CD14-positive monocyte (primary cell): ENCODE measurements at regions not wholly inside any gene's neighbourhood (a gene's known extent, or its start where the extent isn't known, plus 50 kb on each side); places are given as distances from the start of the nearest gene placed in this dataset.
"Not testable (repeated sequence)": the region's sequence is repeated elsewhere in the genome, so short reads cannot be mapped to it uniquely, and the experiment has no call there.

Experiments used
- DNase-seq, 3 donors: peaks; one replicate each; pipeline ENCODE4 v3.0.0-alpha.2; 2011 to 2022
- H2AFZ ChIP-seq: 2 replicates; pipeline ENCODE4 v1.6.0; 2012; ENCODE audit warnings: mild to moderate bottlenecking, low read depth, low read length, inconsistent platforms; ENCODE audit not compliant: insufficient read depth, poor library complexity, severe bottlenecking
- H3K27ac ChIP-seq, 2 donors: 1 replicate in 1 of 2; 2 replicates in 1 of 2; pipeline ENCODE4 v1.5.1; 2012 to 2013; ENCODE audit warnings: low read length in 2 of 2, control low read depth in 1 of 2, inconsistent platforms in 1 of 2, low read depth in 1 of 2, mild to moderate bottlenecking in 1 of 2
- H3K27me3 ChIP-seq, 2 donors: one replicate each; pipeline versions ENCODE4 v1.6.0 to v1.6.1; 2011 to 2013; ENCODE audit warnings: low read length in 2 of 2; ENCODE audit not compliant: control insufficient read depth in 2 of 2, insufficient read depth in 2 of 2
- H3K36me3 ChIP-seq, 2 donors: replicated peaks in 1 of 2; 1 replicate in 1 of 2; 2 replicates in 1 of 2; pipeline versions ENCODE4 v1.5.1 to v1.6.1; 2012 to 2013; ENCODE audit warnings: low read length in 2 of 2, control low read depth in 1 of 2, inconsistent platforms in 1 of 2, mild to moderate bottlenecking in 1 of 2; ENCODE audit not compliant: insufficient read depth in 2 of 2, control insufficient read depth in 1 of 2
- H3K4me1 ChIP-seq, 2 donors: 1 replicate in 1 of 2; 2 replicates in 1 of 2; pipeline versions ENCODE4 v1.5.1 to v1.6.1; 2012 to 2013; ENCODE audit warnings: low read length in 2 of 2, control low read depth in 1 of 2, inconsistent platforms in 1 of 2, mild to moderate bottlenecking in 1 of 2, moderate library complexity in 1 of 2; ENCODE audit not compliant: insufficient read depth in 2 of 2, control insufficient read depth in 1 of 2
- H3K4me2 ChIP-seq: replicated peaks from 2 replicates; pipeline ENCODE3; 2012; ENCODE audit warnings: low read length, moderate library complexity, mild to moderate bottlenecking; ENCODE audit not compliant: poor library complexity, severe bottlenecking; ENCODE audit errors: extremely low read depth
- H3K4me3 ChIP-seq, 3 experiments: fragments of 200-600 bp in 1 of 3; sonication (generic) in 1 of 3; replicated peaks in 1 of 3; 1 replicate in 2 of 3; 2 replicates in 1 of 3; pipeline ENCODE4 v1.5.1; 2011 to 2013; ENCODE audit warnings: low read length in 3 of 3, mild to moderate bottlenecking in 3 of 3, control low read depth in 2 of 3, low read depth in 2 of 3, inconsistent platforms in 1 of 3, moderate library complexity in 1 of 3
- H3K79me2 ChIP-seq: 2 replicates; pipeline ENCODE4 v1.6.0; 2012; ENCODE audit warnings: mild to moderate bottlenecking, control low read depth, inconsistent platforms, low read length, moderate library complexity; ENCODE audit not compliant: insufficient read depth
- H3K9ac ChIP-seq: 2 replicates; pipeline ENCODE4 v1.6.0; 2017; ENCODE audit warnings: low read length, mild to moderate bottlenecking; ENCODE audit not compliant: insufficient read depth, poor library complexity, severe bottlenecking
- H3K9me3 ChIP-seq, 2 donors: replicated peaks in 1 of 2; 1 replicate in 1 of 2; 2 replicates in 1 of 2; pipeline versions ENCODE4 v1.5.1 to v1.6.1; 2012 to 2013; ENCODE audit warnings: low read length in 2 of 2, control low read depth in 1 of 2; ENCODE audit not compliant: control insufficient read depth in 1 of 2, insufficient read depth in 1 of 2
- H4K20me1 ChIP-seq: 2 replicates; pipeline ENCODE4 v1.6.0; 2012; ENCODE audit warnings: mild to moderate bottlenecking, low read length, control low read depth, moderate library complexity; ENCODE audit not compliant: insufficient read depth
- H3K27ac Mint-ChIP-seq, 7 donors: one replicate each; pipeline ENCODE4 v1.8.0; 2020; ENCODE audit warnings: mild to moderate bottlenecking in 7 of 7, mixed read lengths in 7 of 7, moderate library complexity in 6 of 7, inconsistent platforms in 2 of 7
- H3K27me3 Mint-ChIP-seq, 3 donors: one replicate each; pipeline ENCODE4 v1.8.0; 2021 to 2022; ENCODE audit warnings: low read depth in 3 of 3, mild to moderate bottlenecking in 3 of 3, mixed read lengths in 3 of 3, moderate library complexity in 3 of 3, inconsistent platforms in 1 of 3
- H3K36me3 Mint-ChIP-seq, 2 donors: one replicate each; pipeline ENCODE4 v1.8.0; 2020; ENCODE audit warnings: mixed read lengths in 2 of 2, inconsistent platforms in 1 of 2, mild to moderate bottlenecking in 1 of 2
- H3K4me1 Mint-ChIP-seq: one replicate; pipeline ENCODE4 v1.8.0; 2020; ENCODE audit warnings: mild to moderate bottlenecking, mixed read lengths
- H3K4me3 Mint-ChIP-seq, 2 donors: one replicate each; pipeline ENCODE4 v1.8.0; 2020; ENCODE audit warnings: mild to moderate bottlenecking in 2 of 2, mixed read lengths in 2 of 2, moderate library complexity in 1 of 2
- H3K9me3 Mint-ChIP-seq, 7 donors: one replicate each; pipeline ENCODE4 v1.8.0; 2020 to 2022; ENCODE audit warnings: mixed read lengths in 7 of 7, mild to moderate bottlenecking in 6 of 7, moderate library complexity in 6 of 7, inconsistent platforms in 2 of 7
- WGBS: methylation state at CpG from one replicate; pipeline ENCODE4 v1.1.5; 2013; ENCODE audit warnings: missing lambda C conversion rate; ENCODE audit not compliant: insufficient coverage; 5-methylcytosine and 5-hydroxymethylcytosine counted together
- intact Hi-C, 2 donors: fragments of 100-400 bp; cut with micrococcal nuclease; formaldehyde crosslinking; loops; one replicate each; pipeline versions ENCODE4 v1.15.0 to v1.15.1; 2023

- H3K36me3 Mint-ChIP-seq, intact Hi-C loops, H3K4me3 ChIP-seq, H4K20me1 ChIP-seq, H3K27me3 ChIP-seq, DNase-seq, H3K27ac ChIP-seq, H3K27ac Mint-ChIP-seq, H3K27me3 Mint-ChIP-seq, H3K9me3 ChIP-seq, H3K9me3 Mint-ChIP-seq, H3K4me3 Mint-ChIP-seq, H3K9ac ChIP-seq, H3K4me1 ChIP-seq, H2AFZ ChIP-seq, H3K4me1 Mint-ChIP-seq, H3K4me2 ChIP-seq, H3K79me2 ChIP-seq, H3K36me3 ChIP-seq: not testable (repeated sequence)
- no CpG with 5 or more reads among the region's 7 CpGs for WGBS
Observed at GRCh38 chr2:87636246-87636645, 111.6 kb upstream of the PLGLB2 start.

- H3K4me1 Mint-ChIP-seq, H3K79me2 ChIP-seq, H3K4me2 ChIP-seq, H3K9me3 Mint-ChIP-seq, H3K4me3 ChIP-seq, H3K36me3 Mint-ChIP-seq, H3K36me3 ChIP-seq, H4K20me1 ChIP-seq, intact Hi-C loops, H3K27ac ChIP-seq, H3K9ac ChIP-seq, H2AFZ ChIP-seq, H3K4me1 ChIP-seq, H3K27me3 Mint-ChIP-seq, H3K4me3 Mint-ChIP-seq, H3K27ac Mint-ChIP-seq, H3K27me3 ChIP-seq, DNase-seq, H3K9me3 ChIP-seq: not testable (repeated sequence)
- WGBS = no CpG with 5 or more reads among the region's 6 CpGs
Observed at GRCh38 chr2:87636735-87637134, 111.2 kb upstream of the PLGLB2 start.

- H3K9me3 Mint-ChIP-seq, H3K4me3 ChIP-seq, intact Hi-C loops, H3K36me3 Mint-ChIP-seq, H3K9ac ChIP-seq, H3K4me1 ChIP-seq, H3K27me3 Mint-ChIP-seq, H3K36me3 ChIP-seq, H2AFZ ChIP-seq, H3K27ac Mint-ChIP-seq, H3K4me3 Mint-ChIP-seq, H4K20me1 ChIP-seq, DNase-seq, H3K27ac ChIP-seq, H3K4me2 ChIP-seq, H3K9me3 ChIP-seq, H3K27me3 ChIP-seq, H3K4me1 Mint-ChIP-seq, H3K79me2 ChIP-seq: not testable (repeated sequence)
- no CpG with 5 or more reads among the region's 15 CpGs for WGBS
Observed at GRCh38 chr2:87637249-87637990, 110.5 kb upstream of the PLGLB2 start.

- intact Hi-C loops, H3K36me3 ChIP-seq, H3K9ac ChIP-seq, H3K36me3 Mint-ChIP-seq, H3K79me2 ChIP-seq, H3K4me2 ChIP-seq, DNase-seq, H3K4me1 Mint-ChIP-seq, H3K27me3 ChIP-seq, H3K9me3 Mint-ChIP-seq, H3K4me3 Mint-ChIP-seq, H4K20me1 ChIP-seq, H3K9me3 ChIP-seq, H3K4me3 ChIP-seq, H3K4me1 ChIP-seq, H2AFZ ChIP-seq, H3K27ac ChIP-seq, H3K27ac Mint-ChIP-seq, H3K27me3 Mint-ChIP-seq: not testable (repeated sequence)
- no CpG with 5 or more reads among the region's 10 CpGs for WGBS
Observed at GRCh38 chr2:87638114-87638807, 109.6 kb upstream of the PLGLB2 start.
